ENCODE measurements at regions not wholly inside any gene's neighbourhood (a gene's known extent, or its start where the extent isn't known, plus 50 kb on each side); places are given as distances from the start of the nearest gene placed in this dataset.

DNA sequence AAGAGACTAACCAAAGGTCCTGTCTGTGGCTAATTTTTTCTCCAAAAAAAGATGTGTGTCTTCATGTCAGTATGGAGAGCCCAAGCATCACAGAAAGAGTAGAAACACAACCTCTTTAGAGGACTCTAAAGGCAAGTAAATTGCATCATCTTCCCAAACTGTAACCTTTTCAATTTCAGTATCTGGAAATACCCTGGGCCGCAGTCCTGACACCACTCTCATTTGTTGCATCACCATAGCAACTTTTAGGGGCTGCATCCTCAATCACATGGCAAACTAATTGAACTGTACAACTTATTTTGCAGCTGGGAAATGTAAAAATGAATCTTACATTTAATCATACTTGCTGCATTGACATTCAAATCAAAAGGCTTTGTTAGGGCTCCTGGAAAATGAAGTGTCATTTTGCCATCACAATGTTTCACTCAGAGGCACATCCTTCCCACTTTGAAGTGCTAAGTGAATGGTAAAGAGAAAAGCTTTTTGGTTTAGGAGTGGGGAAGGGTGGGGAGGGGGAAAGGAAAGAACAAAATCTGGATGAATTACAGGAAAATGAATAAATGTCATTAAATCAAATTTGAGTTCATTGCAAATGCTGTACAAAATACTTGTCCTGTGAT is 60.6 kb upstream of the GRIA1 start:
- Histone ChIP-seq H3K27me3 (ENCODE audit: low read depth) (peaks cover 33% of the 10 kb centered on the region), H3K9me3 (replicated peaks) (no peaks in the 10 kb centered on the region), H3K36me3 (no peaks in the 10 kb centered on the region), H3K4me3 (no peak overlapping the region), H3K27ac (replicated peaks) (no peak overlapping the region), H3K4me1 (no peaks in the 10 kb centered on the region)
- TF ChIP-seq, protein P1, sequence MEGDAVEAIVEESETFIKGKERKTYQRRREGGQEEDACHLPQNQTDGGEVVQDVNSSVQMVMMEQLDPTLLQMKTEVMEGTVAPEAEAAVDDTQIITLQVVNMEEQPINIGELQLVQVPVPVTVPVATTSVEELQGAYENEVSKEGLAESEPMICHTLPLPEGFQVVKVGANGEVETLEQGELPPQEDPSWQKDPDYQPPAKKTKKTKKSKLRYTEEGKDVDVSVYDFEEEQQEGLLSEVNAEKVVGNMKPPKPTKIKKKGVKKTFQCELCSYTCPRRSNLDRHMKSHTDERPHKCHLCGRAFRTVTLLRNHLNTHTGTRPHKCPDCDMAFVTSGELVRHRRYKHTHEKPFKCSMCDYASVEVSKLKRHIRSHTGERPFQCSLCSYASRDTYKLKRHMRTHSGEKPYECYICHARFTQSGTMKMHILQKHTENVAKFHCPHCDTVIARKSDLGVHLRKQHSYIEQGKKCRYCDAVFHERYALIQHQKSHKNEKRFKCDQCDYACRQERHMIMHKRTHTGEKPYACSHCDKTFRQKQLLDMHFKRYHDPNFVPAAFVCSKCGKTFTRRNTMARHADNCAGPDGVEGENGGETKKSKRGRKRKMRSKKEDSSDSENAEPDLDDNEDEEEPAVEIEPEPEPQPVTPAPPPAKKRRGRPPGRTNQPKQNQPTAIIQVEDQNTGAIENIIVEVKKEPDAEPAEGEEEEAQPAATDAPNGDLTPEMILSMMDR (IDR thresholded peaks at IDR 0.05; ENCODE audit: borderline replicate concordance) = no peak
- intact Hi-C loops (cut with micrococcal nuclease) = no loop called here
- DNase-seq = no peak

DNA sequence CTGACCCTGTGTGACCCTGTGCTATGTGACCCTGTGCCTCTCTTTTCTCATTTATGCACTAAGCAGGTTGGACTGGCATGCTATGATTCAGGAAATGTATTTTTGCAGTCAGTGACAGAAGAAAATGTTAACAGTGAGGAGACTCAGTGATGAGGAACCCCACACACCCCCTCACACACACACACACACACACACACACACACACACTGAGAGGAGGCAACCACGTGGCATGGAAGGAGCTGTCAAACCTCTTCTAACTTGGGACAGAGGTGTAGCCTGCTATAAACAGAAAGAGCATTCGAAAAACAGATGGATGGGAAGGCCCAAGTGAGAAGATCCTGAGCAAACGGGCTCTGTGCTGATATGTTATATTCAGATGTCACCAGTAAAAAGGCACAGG is 57.9 kb upstream of the GRIA1 start:
- Histone ChIP-seq H3K36me3 (no peaks in the 10 kb centered on the region), H3K27ac (replicated peaks) (no peak overlapping the region), H3K4me3 (no peak overlapping the region), H3K9me3 (replicated peaks) (no peaks in the 10 kb centered on the region), H3K4me1 (no peaks in the 10 kb centered on the region), H3K27me3 (ENCODE audit: low read depth) (peaks cover 36% of the 10 kb centered on the region)
- DNase-seq = no peak
- TF ChIP-seq, protein P1 (IDR thresholded peaks at IDR 0.05; ENCODE audit: borderline replicate concordance) = no peak
- intact Hi-C loops (cut with micrococcal nuclease) = no loop called here

DNA sequence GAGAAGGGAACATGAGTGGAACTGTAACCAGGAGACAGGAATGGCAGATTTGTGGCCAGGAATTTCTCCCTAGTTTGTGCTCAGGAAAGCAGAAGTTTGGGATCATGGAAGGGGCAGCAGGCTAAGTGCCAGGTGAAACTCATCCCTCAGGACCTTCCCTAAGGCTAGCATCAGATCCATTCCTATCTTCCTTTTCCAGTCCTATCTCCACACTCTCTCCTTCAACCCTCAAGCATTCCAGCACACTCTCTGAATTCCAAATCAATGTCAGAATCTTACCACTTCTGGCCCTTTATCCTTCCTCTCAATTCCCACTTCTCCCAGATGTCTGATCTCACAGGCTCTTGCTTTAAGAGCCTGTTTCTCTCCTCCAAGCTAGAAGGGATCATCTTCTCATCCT is 53.2 kb upstream of the GRIA1 start:
- Histone ChIP-seq H3K4me3 (no peak overlapping the region), H3K36me3 (no peaks in the 10 kb centered on the region), H3K27ac (replicated peaks) (no peak overlapping the region), H3K27me3 (ENCODE audit: low read depth) (peaks cover 55% of the 10 kb centered on the region), H3K4me1 (no peaks in the 10 kb centered on the region), H3K9me3 (replicated peaks) (no peaks in the 10 kb centered on the region)
- DNase-seq = no peak
- intact Hi-C loops (cut with micrococcal nuclease) = no loop called here
- TF ChIP-seq, protein P1 (IDR thresholded peaks at IDR 0.05; ENCODE audit: borderline replicate concordance) = no peak

DNA sequence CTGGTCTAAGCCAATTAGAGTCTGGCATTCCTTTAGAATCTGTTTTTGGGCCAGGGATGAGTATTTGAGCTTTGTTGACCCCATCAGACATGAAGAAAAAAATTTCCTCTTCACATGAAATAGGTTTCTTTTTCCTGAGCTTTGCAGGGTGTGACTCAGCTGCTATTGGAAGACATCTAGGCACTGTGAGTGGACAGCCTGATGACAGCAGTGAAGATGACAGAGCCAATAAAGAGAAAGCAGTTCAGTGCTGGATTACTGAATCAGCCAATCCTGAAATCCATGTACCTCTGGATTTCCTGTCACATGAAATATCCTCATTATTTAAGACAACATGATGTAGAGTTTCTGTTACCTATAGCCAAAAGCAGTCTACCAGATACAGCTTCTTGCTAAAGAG is 51.3 kb upstream of the GRIA1 start:
- intact Hi-C loops (cut with micrococcal nuclease) = no loop called here
- H3K27me3 ChIP-seq (ENCODE audit: low read depth) = peaks cover 54% of the 10 kb centered on the region
- no peaks in the 10 kb centered on the region for H3K36me3 ChIP-seq
- H3K9me3 ChIP-seq (replicated peaks) = no peaks in the 10 kb centered on the region
- DNase-seq = no peak
- H3K4me1 ChIP-seq = no peaks in the 10 kb centered on the region
- no peak overlapping the region for H3K27ac ChIP-seq (replicated peaks)
- TF ChIP-seq, protein P1 (IDR thresholded peaks at IDR 0.05; ENCODE audit: borderline replicate concordance) = no peak
- no peak overlapping the region for H3K4me3 ChIP-seq

All from left ventricle myocardium inferior (tissue), 1 donor.